ENCODE measurements at regions not wholly inside any gene's neighbourhood (a gene's known extent, or its start where the extent isn't known, plus 50 kb on each side); places are given as distances from the start of the nearest gene placed in this dataset.
A peak's percentile ranks its signal among the peaks of the same experiment; 100 is the strongest.

DNA sequence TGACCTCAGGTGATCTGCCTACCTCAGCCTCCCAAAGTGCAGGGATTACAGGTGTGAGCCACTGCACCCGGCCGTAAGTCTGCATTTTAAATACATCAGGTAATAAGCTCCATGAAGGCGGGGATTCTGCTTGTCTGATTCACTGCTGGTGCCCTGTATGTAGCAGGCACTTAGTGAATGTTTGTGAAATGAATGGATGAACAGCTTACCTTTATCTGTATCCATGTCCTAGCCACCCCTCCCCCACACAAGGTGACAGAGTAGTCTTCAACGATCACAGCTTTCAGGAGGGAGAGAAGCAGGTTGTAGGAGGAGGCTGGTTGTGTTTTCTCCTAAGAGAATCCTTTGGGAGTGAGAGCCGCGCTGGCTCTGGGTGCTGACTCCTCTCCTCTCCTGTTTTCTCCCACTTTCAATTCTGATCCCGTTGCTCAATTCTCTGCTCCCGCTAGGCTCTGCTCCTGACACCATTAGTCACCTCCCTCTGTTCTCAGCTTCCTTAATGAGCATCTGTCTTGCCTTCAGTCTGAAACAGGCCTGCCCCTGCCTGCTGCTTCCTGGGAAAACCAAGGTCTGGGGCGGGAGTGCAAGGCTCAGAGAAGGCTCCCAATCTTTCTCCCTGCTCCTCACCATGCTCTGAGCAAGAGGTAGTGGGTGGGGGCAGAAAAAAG lies 88.8 kb upstream of the CTNNA1 start:
- no peaks in the 10 kb centered on the region for H3K36me3 ChIP-seq (ENCODE audit: insufficient read depth, low read length)
- no peak overlapping the region for H3K9ac ChIP-seq (ENCODE audit: low read length)
- H3K4me2 ChIP-seq (ENCODE audit: low read length) = no peak overlapping the region
- H3K27ac ChIP-seq (ENCODE audit: low read length) = peak overlapping the region; percentile 22
- H3F3A ChIP-seq (ENCODE audit: insufficient read depth, low read length, poor library complexity, severe bottlenecking) = no peaks in the 10 kb centered on the region
- H3K9me3 ChIP-seq (ENCODE audit: low read length) = no peaks in the 10 kb centered on the region
- H3K79me2 ChIP-seq (replicated peaks; ENCODE audit: insufficient read depth, low read length) = no peaks in the 10 kb centered on the region
- H3K9me2 ChIP-seq (ENCODE audit: insufficient read depth, low read length) = no peaks in the 10 kb centered on the region
- H4K20me1 ChIP-seq (ENCODE audit: insufficient read depth) = no peaks in the 10 kb centered on the region
- H3K4me3 ChIP-seq (ENCODE audit: low read length) = no peak overlapping the region
- no peaks in the 10 kb centered on the region for H3K27me3 ChIP-seq (ENCODE audit: insufficient read depth, low read depth, low read length)
- H2AFZ ChIP-seq (ENCODE audit: low read depth, low read length) = no peak overlapping the region
- TF ChIP-seq, protein P1, sequence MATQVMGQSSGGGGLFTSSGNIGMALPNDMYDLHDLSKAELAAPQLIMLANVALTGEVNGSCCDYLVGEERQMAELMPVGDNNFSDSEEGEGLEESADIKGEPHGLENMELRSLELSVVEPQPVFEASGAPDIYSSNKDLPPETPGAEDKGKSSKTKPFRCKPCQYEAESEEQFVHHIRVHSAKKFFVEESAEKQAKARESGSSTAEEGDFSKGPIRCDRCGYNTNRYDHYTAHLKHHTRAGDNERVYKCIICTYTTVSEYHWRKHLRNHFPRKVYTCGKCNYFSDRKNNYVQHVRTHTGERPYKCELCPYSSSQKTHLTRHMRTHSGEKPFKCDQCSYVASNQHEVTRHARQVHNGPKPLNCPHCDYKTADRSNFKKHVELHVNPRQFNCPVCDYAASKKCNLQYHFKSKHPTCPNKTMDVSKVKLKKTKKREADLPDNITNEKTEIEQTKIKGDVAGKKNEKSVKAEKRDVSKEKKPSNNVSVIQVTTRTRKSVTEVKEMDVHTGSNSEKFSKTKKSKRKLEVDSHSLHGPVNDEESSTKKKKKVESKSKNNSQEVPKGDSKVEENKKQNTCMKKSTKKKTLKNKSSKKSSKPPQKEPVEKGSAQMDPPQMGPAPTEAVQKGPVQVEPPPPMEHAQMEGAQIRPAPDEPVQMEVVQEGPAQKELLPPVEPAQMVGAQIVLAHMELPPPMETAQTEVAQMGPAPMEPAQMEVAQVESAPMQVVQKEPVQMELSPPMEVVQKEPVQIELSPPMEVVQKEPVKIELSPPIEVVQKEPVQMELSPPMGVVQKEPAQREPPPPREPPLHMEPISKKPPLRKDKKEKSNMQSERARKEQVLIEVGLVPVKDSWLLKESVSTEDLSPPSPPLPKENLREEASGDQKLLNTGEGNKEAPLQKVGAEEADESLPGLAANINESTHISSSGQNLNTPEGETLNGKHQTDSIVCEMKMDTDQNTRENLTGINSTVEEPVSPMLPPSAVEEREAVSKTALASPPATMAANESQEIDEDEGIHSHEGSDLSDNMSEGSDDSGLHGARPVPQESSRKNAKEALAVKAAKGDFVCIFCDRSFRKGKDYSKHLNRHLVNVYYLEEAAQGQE (IDR thresholded peaks at IDR 0.05; ENCODE audit: borderline replicate concordance) = peak; percentile 45
- TF ChIP-seq EP300 (conservative IDR thresholded peaks at IDR 0.05; ENCODE audit: poor library complexity, severe bottlenecking) = no peak

DNA sequence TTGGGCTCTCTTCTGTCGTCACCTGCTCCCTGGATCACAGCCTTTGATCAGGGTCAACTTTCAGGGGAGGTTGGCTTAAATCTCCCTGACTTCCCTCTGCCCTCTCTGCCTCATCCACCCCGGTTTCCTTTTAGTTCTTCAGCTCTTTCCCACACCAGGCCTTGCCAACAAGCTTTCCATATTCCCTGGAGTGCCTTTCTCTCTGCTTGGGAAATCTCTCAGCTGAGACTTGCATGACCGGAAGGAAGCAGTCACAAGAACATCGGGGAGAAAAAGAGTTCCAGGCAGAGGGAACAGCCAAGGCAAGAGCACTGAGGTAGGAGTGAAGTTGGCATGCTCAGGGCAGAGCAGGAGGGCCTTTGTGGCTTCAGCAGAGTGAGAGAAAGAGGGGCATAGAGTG lies 88.4 kb upstream of the HSPA9 start:
- H3K9ac ChIP-seq (ENCODE audit: low read length) = no peak overlapping the region
- no peaks in the 10 kb centered on the region for H4K20me1 ChIP-seq (ENCODE audit: insufficient read depth)
- no peak overlapping the region for H3K27ac ChIP-seq (ENCODE audit: low read length)
- TF ChIP-seq TAF1 (IDR thresholded peaks at IDR 0.05; ENCODE audit: low read depth) (no peak), EP300 (conservative IDR thresholded peaks at IDR 0.05; ENCODE audit: poor library complexity, severe bottlenecking) (no peak), MXI1 (conservative IDR thresholded peaks at IDR 0.05; ENCODE audit: poor library complexity, severe bottlenecking) (no peak), RAD21 (conservative IDR thresholded peaks at IDR 0.05) (no peak), SMC3 (conservative IDR thresholded peaks at IDR 0.05; ENCODE audit: poor library complexity) (no peak), EZH2 (IDR thresholded peaks at IDR 0.05; ENCODE audit: borderline replicate concordance, insufficient read depth, low read length, poor library complexity, severe bottlenecking) (no peak), POLR2AphosphoS5 (IDR thresholded peaks at IDR 0.05) (no peak)
- TF ChIP-seq, protein P1 (IDR thresholded peaks at IDR 0.05; ENCODE audit: borderline replicate concordance) = no peak
- TF ChIP-seq, protein P2, sequence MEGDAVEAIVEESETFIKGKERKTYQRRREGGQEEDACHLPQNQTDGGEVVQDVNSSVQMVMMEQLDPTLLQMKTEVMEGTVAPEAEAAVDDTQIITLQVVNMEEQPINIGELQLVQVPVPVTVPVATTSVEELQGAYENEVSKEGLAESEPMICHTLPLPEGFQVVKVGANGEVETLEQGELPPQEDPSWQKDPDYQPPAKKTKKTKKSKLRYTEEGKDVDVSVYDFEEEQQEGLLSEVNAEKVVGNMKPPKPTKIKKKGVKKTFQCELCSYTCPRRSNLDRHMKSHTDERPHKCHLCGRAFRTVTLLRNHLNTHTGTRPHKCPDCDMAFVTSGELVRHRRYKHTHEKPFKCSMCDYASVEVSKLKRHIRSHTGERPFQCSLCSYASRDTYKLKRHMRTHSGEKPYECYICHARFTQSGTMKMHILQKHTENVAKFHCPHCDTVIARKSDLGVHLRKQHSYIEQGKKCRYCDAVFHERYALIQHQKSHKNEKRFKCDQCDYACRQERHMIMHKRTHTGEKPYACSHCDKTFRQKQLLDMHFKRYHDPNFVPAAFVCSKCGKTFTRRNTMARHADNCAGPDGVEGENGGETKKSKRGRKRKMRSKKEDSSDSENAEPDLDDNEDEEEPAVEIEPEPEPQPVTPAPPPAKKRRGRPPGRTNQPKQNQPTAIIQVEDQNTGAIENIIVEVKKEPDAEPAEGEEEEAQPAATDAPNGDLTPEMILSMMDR (IDR thresholded peaks at IDR 0.05; ENCODE audit: poor library complexity, severe bottlenecking) = no peak
- H3K4me2 ChIP-seq (ENCODE audit: low read length) = no peak overlapping the region
- H3K4me3 ChIP-seq (ENCODE audit: low read length) = no peak overlapping the region
- no peaks in the 10 kb centered on the region for H3K36me3 ChIP-seq (ENCODE audit: insufficient read depth, low read length)
- H3K79me2 ChIP-seq (replicated peaks; ENCODE audit: insufficient read depth, low read length) = no peaks in the 10 kb centered on the region
- no peaks in the 10 kb centered on the region for H3K27me3 ChIP-seq (ENCODE audit: insufficient read depth, low read depth, low read length)
- no peaks in the 10 kb centered on the region for H3K9me2 ChIP-seq (ENCODE audit: insufficient read depth, low read length)
- H2AFZ ChIP-seq (ENCODE audit: low read depth, low read length) = no peak overlapping the region
- H3K9me3 ChIP-seq (ENCODE audit: low read length) = no peaks in the 10 kb centered on the region
- H3F3A ChIP-seq (ENCODE audit: insufficient read depth, low read length, poor library complexity, severe bottlenecking) = no peaks in the 10 kb centered on the region

Measured in neural cell (in vitro differentiated cells).